OCI-LY7 (cell line): ENCODE measurements at regions not wholly inside any gene's neighbourhood (a gene's known extent, or its start where the extent isn't known, plus 50 kb on each side); places are given as distances from the start of the nearest gene placed in this dataset.

Experiments
- CTCF ChIP-seq: fragments of 200-600 bp; sonication (generic); conservative IDR thresholded peaks from 2 replicates; pipeline ENCODE4 v1.5.1; 2014; ENCODE audit warnings: mild to moderate bottlenecking, antibody characterized with exemption, low read length, moderate library complexity, mixed read lengths
- EZH2phosphoT487 ChIP-seq: fragments of 200-600 bp; sonication (generic); IDR thresholded peaks from 2 replicates; pipeline ENCODE4 v1.6.1; 2018; ENCODE audit warnings: low read depth, borderline replicate concordance, mild to moderate bottlenecking, mixed run types, antibody characterized with exemption, low read length, moderate library complexity, mixed read lengths

GRCh38 chr4:133314991-133315390 lies 165.9 kb downstream of the PCDH10 start:
- TF ChIP-seq CTCF (no peak), EZH2phosphoT487 (no peak)
